PC-9 (cell line): ENCODE measurements at regions not wholly inside any gene's neighbourhood (a gene's known extent, or its start where the extent isn't known, plus 50 kb on each side); places are given as distances from the start of the nearest gene placed in this dataset.

Source experiments
- BruUV-seq: library from RNA; stranded (reverse); fragments of 400-500 nt; replicated peaks from 2 replicates; lab custom pipeline; 2021; lab: Mats Ljungman, UMichigan
- CTCF ChIA-PET: fragments of 300-600 bp; sonication (Branson Sonifier 250); formaldehyde crosslinking; loops from one replicate; lab custom pipeline; 2022; ENCODE audit warnings: antibody characterized with exemption; lab: Charles Lee
- POLR2A ChIA-PET: fragments of 300-600 bp; sonication (Branson Sonifier 250); formaldehyde crosslinking; loops from one replicate; lab custom pipeline; 2022; ENCODE audit warnings: antibody characterized with exemption; ENCODE audit not compliant: unreplicated experiment; lab: Charles Lee
- DNase-seq, 2 experiments: peaks; one replicate each; pipeline versions ENCODE4 v3.0.0 to v3.0.0-alpha.2; 2015 to 2022; ENCODE audit warnings: mixed read lengths in 1 of 2
- H2AFZ ChIP-seq: fragments of 200-600 bp; sonication (generic); 2 replicates; pipeline ENCODE4 v1.8.1; 2017; ENCODE audit warnings: antibody characterized with exemption
- H3F3A ChIP-seq: fragments of 200-600 bp; sonication (generic); 2 replicates; pipeline ENCODE4 v1.8.1; 2017; ENCODE audit warnings: antibody characterized with exemption, mild to moderate bottlenecking, low read depth; ENCODE audit not compliant: insufficient read depth
- H3K27ac ChIP-seq: fragments of 200-600 bp; sonication (generic); 2 replicates; pipeline ENCODE4 v1.6.1; 2016; ENCODE audit warnings: mixed run types
- H3K27me3 ChIP-seq: fragments of 200-600 bp; sonication (generic); 2 replicates; pipeline ENCODE4 v1.6.1; 2016; ENCODE audit warnings: low read depth, mixed run types; ENCODE audit not compliant: insufficient read depth
- H3K36me3 ChIP-seq: fragments of 200-600 bp; sonication (generic); 2 replicates; pipeline ENCODE4 v1.6.1; 2016; ENCODE audit warnings: low read depth, mixed run types
- H3K4me1 ChIP-seq: fragments of 200-600 bp; sonication (generic); replicated peaks from 2 replicates; pipeline ENCODE4 v1.6.1; 2016; ENCODE audit warnings: mixed run types; ENCODE audit not compliant: insufficient read depth
- H3K4me2 ChIP-seq: fragments of 200-600 bp; sonication (generic); 2 replicates; pipeline ENCODE4 v1.6.1; 2017; ENCODE audit warnings: mixed run types
- H3K4me3 ChIP-seq: fragments of 200-600 bp; sonication (generic); 2 replicates; pipeline ENCODE4 v1.6.1; 2016; ENCODE audit warnings: mixed run types
- H3K79me2 ChIP-seq: fragments of 200-600 bp; sonication (generic); 2 replicates; pipeline ENCODE4 v1.6.1; 2017; ENCODE audit warnings: low read depth, mixed run types
- H3K9me2 ChIP-seq: fragments of 200-600 bp; sonication (generic); 2 replicates; pipeline ENCODE4 v1.8.1; 2017; ENCODE audit warnings: mild to moderate bottlenecking; ENCODE audit not compliant: insufficient read depth
- H3K9me3 ChIP-seq: fragments of 200-600 bp; sonication (generic); 2 replicates; pipeline ENCODE4 v1.8.1; 2016; ENCODE audit warnings: low read depth; ENCODE audit not compliant: insufficient read depth
- H4K20me1 ChIP-seq: fragments of 200-600 bp; sonication (generic); 2 replicates; pipeline ENCODE4 v1.8.1; 2017; ENCODE audit not compliant: insufficient read depth
- CTCF ChIP-seq: fragments of 200-600 bp; sonication (generic); conservative IDR thresholded peaks from 2 replicates; pipeline ENCODE4 v1.6.1; 2017; ENCODE audit warnings: mixed run types, antibody characterized with exemption, mild to moderate bottlenecking, moderate library complexity
- EZH2 ChIP-seq: fragments of 200-600 bp; sonication (generic); IDR thresholded peaks from 2 replicates; pipeline ENCODE4 v1.8.0; 2017; ENCODE audit warnings: antibody characterized with exemption, low read depth
- intact Hi-C: fragments of 100-400 bp; cut with micrococcal nuclease; formaldehyde crosslinking; loops from one replicate; pipeline ENCODE4 v1.10.0; 2022; ENCODE audit not compliant: unreplicated experiment

GRCh38 chr5:57705769-57706168 lies 223.2 kb upstream of the ACTBL2 start:
- Histone ChIP-seq H3K9me3 (peaks cover 4% of the 10 kb centered on the region; the same call in 1 of the 2 replicates), H3K4me1 (no peaks in the 10 kb centered on the region), H3K9me2 (no peaks in the 10 kb centered on the region), H3K79me2 (no peaks in the 10 kb centered on the region), H3K27me3 (no peaks in the 10 kb centered on the region), H2AFZ (no peak overlapping the region), H3K27ac (no peak overlapping the region), H3F3A (no peaks in the 10 kb centered on the region), H3K36me3 (no peaks in the 10 kb centered on the region), H3K4me2 (no peak overlapping the region), H4K20me1 (no peaks in the 10 kb centered on the region), H3K4me3 (no peak overlapping the region)
- ChIA-PET CTCF (no interaction called here), POLR2A (no interaction called here)
- intact Hi-C loops, result no loop called here
- no TSS peak for BruUV-seq
- TF ChIP-seq EZH2, result no peak
- no peak for TF ChIP-seq CTCF
- DNase-seq, result no peak

GRCh38 chr5:57703721-57704120 lies 221.1 kb upstream of the ACTBL2 start:
- no TSS peak for BruUV-seq
- Histone ChIP-seq H3K79me2 (no peaks in the 10 kb centered on the region), H4K20me1 (no peaks in the 10 kb centered on the region), H3K27me3 (no peaks in the 10 kb centered on the region), H3F3A (no peaks in the 10 kb centered on the region), H3K9me3 (peaks cover 9% of the 10 kb centered on the region; the same call in 1 of the 2 replicates), H3K36me3 (no peaks in the 10 kb centered on the region), H3K9me2 (no peaks in the 10 kb centered on the region), H3K4me1 (peaks cover 6% of the 10 kb centered on the region), H2AFZ (no peak overlapping the region), H3K27ac (no peak overlapping the region), H3K4me2 (no peak overlapping the region), H3K4me3 (no peak overlapping the region)
- ChIA-PET CTCF (no interaction called here), POLR2A (no interaction called here)
- intact Hi-C loops, result no loop called here
- DNase-seq, result no peak
- TF ChIP-seq CTCF (no peak), EZH2 (no peak)

GRCh38 chr5:57700484-57700883 lies 217.9 kb upstream of the ACTBL2 start:
- BruUV-seq, result no TSS peak
- no peak for TF ChIP-seq EZH2
- TF ChIP-seq CTCF, result no peak
- ChIA-PET CTCF (no interaction called here), POLR2A (no interaction called here)
- Histone ChIP-seq H3K27me3 (no peaks in the 10 kb centered on the region), H3K4me1 (peaks cover 13% of the 10 kb centered on the region), H3K4me2 (no peak overlapping the region), H3K4me3 (no peak overlapping the region), H4K20me1 (no peaks in the 10 kb centered on the region), H3K79me2 (no peaks in the 10 kb centered on the region), H3K27ac (no peak overlapping the region), H3K9me3 (peaks cover 14% of the 10 kb centered on the region; the same call in 1 of the 2 replicates), H2AFZ (no peak overlapping the region), H3K9me2 (no peaks in the 10 kb centered on the region), H3F3A (no peaks in the 10 kb centered on the region), H3K36me3 (no peaks in the 10 kb centered on the region; the same call in 1 of the 2 replicates)
- no peak for DNase-seq
- intact Hi-C loops, result no loop called here
